Lung (tissue), 11 donors: ENCODE measurements at regions not wholly inside any gene's neighbourhood (a gene's known extent, or its start where the extent isn't known, plus 50 kb on each side); places are given as distances from the start of the nearest gene placed in this dataset.
A peak's percentile ranks its signal among the peaks of the same experiment; 100 is the strongest.

Source experiments
- ATAC-seq: fragments of 200-7000 bp; cut with Tn5 transposase; one replicate; pipeline ENCODE4 v1.9.1; 2020; ENCODE audit warnings: moderate number of reproducible peaks; ENCODE audit not compliant: insufficient read depth, low FRiP score
- DNase-seq, 3 donors: peaks; one replicate each; pipeline ENCODE4 v3.0.0-alpha.2; 2013 to 2017
- H3K27ac ChIP-seq, 2 donors: one replicate each; pipeline ENCODE4 v1.5.1; 2013; ENCODE audit warnings: mild to moderate bottlenecking in 2 of 2, moderate library complexity in 2 of 2, control low read depth in 1 of 2, inconsistent platforms in 1 of 2, low read depth in 1 of 2, low read length in 1 of 2
- H3K27me3 ChIP-seq, 3 donors: one replicate each; pipeline ENCODE4 v1.5.1; 2013; ENCODE audit warnings: low read length in 2 of 3; ENCODE audit not compliant: control insufficient read depth in 3 of 3, insufficient read depth in 3 of 3
- H3K36me3 ChIP-seq, 4 donors: one replicate each; pipeline ENCODE4 v1.5.1; 2013; ENCODE audit warnings: low read length in 4 of 4, mild to moderate bottlenecking in 1 of 4, moderate library complexity in 1 of 4; ENCODE audit not compliant: control insufficient read depth in 4 of 4, insufficient read depth in 4 of 4
- H3K4me1 ChIP-seq, 5 donors: one replicate each; pipeline ENCODE4 v1.5.1; 2013; ENCODE audit warnings: low read length in 5 of 5, mild to moderate bottlenecking in 2 of 5, moderate library complexity in 1 of 5; ENCODE audit not compliant: control insufficient read depth in 5 of 5, insufficient read depth in 5 of 5
- H3K4me3 ChIP-seq: one replicate; pipeline ENCODE4 v1.5.1; 2013; ENCODE audit warnings: mild to moderate bottlenecking, control low read depth, moderate library complexity
- H3K9ac ChIP-seq, 2 donors: one replicate each; pipeline ENCODE4 v1.5.1; 2013; ENCODE audit warnings: low read length in 2 of 2, control low read depth in 1 of 2; ENCODE audit not compliant: insufficient read depth in 1 of 2
- H3K9me3 ChIP-seq, 4 donors: one replicate each; pipeline ENCODE4 v1.5.1; 2013; ENCODE audit warnings: low read length in 3 of 4, mild to moderate bottlenecking in 1 of 4, moderate library complexity in 1 of 4; ENCODE audit not compliant: control insufficient read depth in 4 of 4, insufficient read depth in 3 of 4
- CTCF ChIP-seq: IDR thresholded peaks from 2 replicates; pipeline ENCODE4 v1.5.1; 2012; ENCODE audit warnings: mild to moderate bottlenecking; ENCODE audit errors: control extremely low read depth, extremely low read depth
- WGBS, 2 donors: extraction: QIAGEN DNeasy Blood & Tissue Kit; methylation state at CpG; one replicate each; pipeline ENCODE4 v1.1.7; 2013; 5-methylcytosine and 5-hydroxymethylcytosine counted together
- donor health status: control.
- donor health status: control.
- donor health status: Bipolar disorder and iron deficiency.
- donor health status: healthy.
- donor health status: DM: yes; HTN: yes; CAD: no.

DNA sequence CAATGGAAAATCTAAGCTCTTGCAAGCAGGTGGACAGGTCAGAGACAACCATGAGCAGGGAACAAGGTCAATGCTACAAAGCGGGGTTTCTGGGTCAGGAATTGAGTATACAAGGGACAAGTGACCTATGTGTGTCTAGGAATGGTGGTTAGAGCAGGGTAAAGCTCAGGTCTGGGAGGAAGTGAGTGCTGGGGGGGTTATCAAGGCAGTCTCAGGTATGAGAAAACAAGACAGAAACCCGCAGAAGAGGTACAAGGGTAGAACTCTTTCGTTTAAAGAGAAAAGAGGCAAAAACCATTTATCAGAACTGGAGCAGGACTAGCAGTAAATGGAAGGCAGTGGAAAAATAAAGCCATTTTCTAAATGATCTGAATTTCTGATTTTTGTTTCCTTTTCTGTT is 298.4 kb downstream of the ALDH8A1 start:
- 90 to 93% methylated on average over 3 of the region's 3 CpGs for WGBS, 2 donors
- no peaks in the 10 kb centered on the region for H3K4me1 ChIP-seq
- no peak overlapping the region for H3K9ac ChIP-seq
- H3K4me3 ChIP-seq = no peak overlapping the region
- H3K9me3 ChIP-seq = no peaks in the 10 kb centered on the region
- no peak for ATAC-seq
- DNase-seq = no peak
- no peaks in the 10 kb centered on the region for H3K27me3 ChIP-seq
- H3K36me3 ChIP-seq = no peaks in the 10 kb centered on the region
- H3K27ac ChIP-seq = no peak overlapping the region
- TF ChIP-seq CTCF = no peak

- DNase-seq (no peak), ATAC-seq (no peak)
- WGBS, 2 donors = 83 to 89% methylated on average over 3 of the region's 3 CpGs
- Histone ChIP-seq H3K9me3 (no peaks in the 10 kb centered on the region), H3K27me3 (no peaks in the 10 kb centered on the region), H3K4me1 (no peaks in the 10 kb centered on the region), H3K9ac (no peak overlapping the region), H3K27ac (no peak overlapping the region), H3K36me3 (no peaks in the 10 kb centered on the region), H3K4me3 (no peak overlapping the region)
- no peak for TF ChIP-seq CTCF
These were observed 302.0 kb downstream of the ALDH8A1 start for GRCh38 chr6:134647861-134648260.

DNA sequence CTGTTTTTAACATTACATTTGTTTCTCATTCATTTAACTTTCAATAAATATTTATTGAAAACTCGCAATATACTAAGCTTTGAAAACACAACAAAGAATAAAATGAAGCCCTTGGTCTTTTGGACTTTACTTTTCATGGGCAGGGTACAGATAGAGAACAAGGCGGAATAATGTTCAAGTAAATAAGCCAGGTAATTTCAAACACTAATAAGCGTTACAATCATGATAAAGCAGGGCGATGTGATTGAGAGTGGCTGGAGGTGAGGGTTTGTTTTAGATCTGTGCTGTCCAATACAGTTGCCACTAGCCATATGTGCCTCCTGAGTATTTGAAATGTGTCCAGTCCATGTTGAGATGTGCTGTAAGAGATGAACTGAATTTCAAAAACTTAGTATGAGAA is 307.1 kb downstream of the ALDH8A1 start:
- Histone ChIP-seq H3K9me3 (no peaks in the 10 kb centered on the region), H3K4me1 (peaks cover 0 to 4% (median 0%) of the 10 kb centered on the region in 5 donors), H3K9ac (no peak overlapping the region), H3K4me3 (no peak overlapping the region), H3K36me3 (no peaks in the 10 kb centered on the region), H3K27me3 (no peaks in the 10 kb centered on the region), H3K27ac (no peak overlapping the region)
- no peak for DNase-seq
- no peak for ATAC-seq
- 92 to 93% methylated on average over 4 of the region's 4 CpGs for WGBS, 2 donors
- TF ChIP-seq CTCF = no peak

DNA sequence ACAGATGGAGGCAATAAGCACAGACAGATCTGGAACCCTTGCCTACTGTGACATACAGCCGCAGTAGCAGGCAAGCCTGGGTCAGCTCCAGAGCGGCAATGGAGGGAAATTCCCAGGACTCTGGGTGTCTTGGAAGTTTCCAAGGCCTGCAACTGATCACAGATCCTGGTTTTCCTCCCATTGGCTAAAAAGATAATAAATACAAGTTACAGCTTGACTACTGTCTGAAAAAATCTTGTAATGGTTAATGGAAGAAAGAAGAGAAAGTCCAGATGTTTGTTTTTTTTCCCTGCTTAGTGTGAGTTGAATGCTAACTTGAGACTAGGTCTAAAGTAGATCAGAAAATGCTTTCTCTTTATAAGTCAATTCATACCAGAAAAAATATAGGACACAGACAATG is 307.6 kb downstream of the ALDH8A1 start:
- TF ChIP-seq CTCF = no peak
- no peak overlapping the region for H3K9ac ChIP-seq
- no peaks in the 10 kb centered on the region for H3K9me3 ChIP-seq
- peak in 2 of 3 donors; percentile 12 to 26 for DNase-seq
- H3K4me3 ChIP-seq = no peak overlapping the region
- H3K4me1 ChIP-seq = peaks cover 0 to 4% (median 0%) of the 10 kb centered on the region in 5 donors
- no peak overlapping the region for H3K27ac ChIP-seq
- H3K36me3 ChIP-seq = no peaks in the 10 kb centered on the region
- no peaks in the 10 kb centered on the region for H3K27me3 ChIP-seq
- ATAC-seq = no peak
- WGBS, 2 donors = 66 to 80% methylated on average over 2 of the region's 2 CpGs
